Gastroesophageal sphincter (tissue), 4 donors: ENCODE measurements at regions not wholly inside any gene's neighbourhood (a gene's known extent, or its start where the extent isn't known, plus 50 kb on each side); places are given as distances from the start of the nearest gene placed in this dataset.

ENCODE experiments used
- ATAC-seq: fragments of 150-250 bp; one replicate; pipeline ENCODE4 v1.9.1; 2016; ENCODE audit warnings: mild to moderate bottlenecking, moderate library complexity
- H3K27ac ChIP-seq, 4 donors: fragments of 200-600 bp; sonication (generic) in 3 of 4; 1 replicate in 3 of 4; 2 replicates in 1 of 4; pipeline ENCODE4 v1.5.1; 2016 to 2019
- H3K27me3 ChIP-seq: fragments of 200-600 bp; sonication (generic); one replicate; pipeline ENCODE4 v1.5.1; 2019
- H3K36me3 ChIP-seq, 2 donors: fragments of 200-600 bp; sonication (generic); one replicate each; pipeline ENCODE4 v1.5.1; 2019; ENCODE audit warnings: control low read depth in 1 of 2
- H3K4me1 ChIP-seq, 3 donors: fragments of 200-600 bp; sonication (generic); 1 replicate in 2 of 3; 2 replicates in 1 of 3; pipeline ENCODE4 v1.5.1; 2016 to 2019; ENCODE audit warnings: control low read depth in 2 of 3
- H3K4me3 ChIP-seq, 2 donors: fragments of 200-600 bp; sonication (generic); one replicate each; pipeline ENCODE4 v1.5.1; 2019; ENCODE audit warnings: mild to moderate bottlenecking in 1 of 2, moderate library complexity in 1 of 2
- H3K9me3 ChIP-seq, 3 donors: fragments of 200-600 bp; sonication (generic); one replicate each; pipeline ENCODE4 v1.5.1; 2017 to 2019; ENCODE audit warnings: control low read depth in 2 of 3
- EP300 ChIP-seq: sonication (generic); formaldehyde crosslinking; IDR thresholded peaks from one replicate; pipeline ENCODE4 v1.6.1; 2017; ENCODE audit warnings: antibody characterized with exemption, mild to moderate bottlenecking
- POLR2A ChIP-seq, 2 donors: fragments of 450-650 bp; IDR thresholded peaks; one replicate each; pipeline ENCODE4 v1.6.1; 2017; ENCODE audit warnings: antibody characterized with exemption in 2 of 2, mild to moderate bottlenecking in 2 of 2, moderate library complexity in 1 of 2
- POLR2AphosphoS5 ChIP-seq: sonication (generic); formaldehyde crosslinking; IDR thresholded peaks from one replicate; pipeline ENCODE4 v1.6.1; 2017; ENCODE audit warnings: antibody characterized with exemption
- WGBS, 2 donors: methylation state at CpG; one replicate each; pipeline ENCODE4 v1.1.5; 2018; ENCODE audit warnings: low coverage in 1 of 2; 5-methylcytosine and 5-hydroxymethylcytosine counted together
- TF ChIP-seq, protein P1 (sequence below), 4 experiments: fragments of 200-600 bp in 2 of 4; fragments of 450-650 bp in 2 of 4; sonication (generic) in 1 of 4; IDR thresholded peaks; one replicate each; pipeline ENCODE4 v1.5.1; 2017 to 2019; ENCODE audit warnings: antibody characterized with exemption in 4 of 4, mild to moderate bottlenecking in 2 of 4, moderate library complexity in 2 of 4

DNA sequence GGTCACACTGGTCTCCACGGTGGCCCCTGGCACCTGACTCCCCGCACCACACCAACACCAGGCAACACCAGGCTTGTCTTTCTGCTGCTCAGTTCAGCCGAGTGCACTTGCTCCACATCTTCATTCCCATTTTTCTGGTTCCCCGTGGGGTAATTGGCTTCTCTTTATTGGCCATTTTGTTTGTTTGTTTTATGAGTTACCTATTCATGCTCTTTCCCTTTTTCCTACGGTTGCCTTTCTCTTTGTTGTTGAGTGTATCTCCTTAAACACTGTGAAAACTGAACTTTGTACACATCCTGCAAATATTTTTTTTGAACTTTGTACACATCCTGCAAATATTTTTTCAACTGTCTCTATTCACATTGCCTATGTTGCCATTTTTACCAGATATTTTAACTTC is 834.0 kb downstream of the BRD1 start:
- Histone ChIP-seq H3K27ac (no peak overlapping the region), H3K4me1 (no peaks in the 10 kb centered on the region), H3K27me3 (peaks cover 20% of the 10 kb centered on the region), H3K9me3 (peaks cover 0 to 7% (median 0%) of the 10 kb centered on the region in 3 donors), H3K4me3 (no peak overlapping the region), H3K36me3 (no peaks in the 10 kb centered on the region)
- WGBS, 2 donors: 58 to 74% methylated on average over 5 of the region's 5 CpGs
- ATAC-seq: no peak
- TF ChIP-seq EP300 (no peak), POLR2A (IDR thresholded peaks at IDR 0.05) (no peak), POLR2AphosphoS5 (no peak)
- TF ChIP-seq, protein P1, sequence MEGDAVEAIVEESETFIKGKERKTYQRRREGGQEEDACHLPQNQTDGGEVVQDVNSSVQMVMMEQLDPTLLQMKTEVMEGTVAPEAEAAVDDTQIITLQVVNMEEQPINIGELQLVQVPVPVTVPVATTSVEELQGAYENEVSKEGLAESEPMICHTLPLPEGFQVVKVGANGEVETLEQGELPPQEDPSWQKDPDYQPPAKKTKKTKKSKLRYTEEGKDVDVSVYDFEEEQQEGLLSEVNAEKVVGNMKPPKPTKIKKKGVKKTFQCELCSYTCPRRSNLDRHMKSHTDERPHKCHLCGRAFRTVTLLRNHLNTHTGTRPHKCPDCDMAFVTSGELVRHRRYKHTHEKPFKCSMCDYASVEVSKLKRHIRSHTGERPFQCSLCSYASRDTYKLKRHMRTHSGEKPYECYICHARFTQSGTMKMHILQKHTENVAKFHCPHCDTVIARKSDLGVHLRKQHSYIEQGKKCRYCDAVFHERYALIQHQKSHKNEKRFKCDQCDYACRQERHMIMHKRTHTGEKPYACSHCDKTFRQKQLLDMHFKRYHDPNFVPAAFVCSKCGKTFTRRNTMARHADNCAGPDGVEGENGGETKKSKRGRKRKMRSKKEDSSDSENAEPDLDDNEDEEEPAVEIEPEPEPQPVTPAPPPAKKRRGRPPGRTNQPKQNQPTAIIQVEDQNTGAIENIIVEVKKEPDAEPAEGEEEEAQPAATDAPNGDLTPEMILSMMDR (IDR thresholded peaks at IDR 0.05): no peak

DNA sequence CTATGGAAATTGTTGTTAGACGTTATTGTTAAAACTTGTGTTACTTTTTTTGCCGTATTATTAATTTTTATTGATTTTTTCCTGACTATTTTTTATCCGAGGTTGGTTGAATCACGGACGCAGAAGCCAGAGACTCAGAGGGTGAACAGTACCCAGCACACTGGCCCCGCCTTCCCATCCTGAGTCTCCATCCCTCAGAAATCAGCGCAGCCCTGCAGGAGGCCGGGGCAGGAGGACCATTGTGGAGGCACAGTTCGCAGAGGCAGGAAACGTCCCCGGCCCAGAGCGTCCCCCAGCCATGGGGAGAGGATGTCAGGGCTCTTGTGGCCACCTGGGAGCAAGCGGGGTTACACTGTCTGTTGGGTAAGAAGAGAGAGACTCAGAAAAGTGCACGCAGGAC is 843.0 kb downstream of the BRD1 start:
- 82 to 96% methylated on average over 4 to 6 of the region's 14 CpGs for WGBS, 2 donors

DNA sequence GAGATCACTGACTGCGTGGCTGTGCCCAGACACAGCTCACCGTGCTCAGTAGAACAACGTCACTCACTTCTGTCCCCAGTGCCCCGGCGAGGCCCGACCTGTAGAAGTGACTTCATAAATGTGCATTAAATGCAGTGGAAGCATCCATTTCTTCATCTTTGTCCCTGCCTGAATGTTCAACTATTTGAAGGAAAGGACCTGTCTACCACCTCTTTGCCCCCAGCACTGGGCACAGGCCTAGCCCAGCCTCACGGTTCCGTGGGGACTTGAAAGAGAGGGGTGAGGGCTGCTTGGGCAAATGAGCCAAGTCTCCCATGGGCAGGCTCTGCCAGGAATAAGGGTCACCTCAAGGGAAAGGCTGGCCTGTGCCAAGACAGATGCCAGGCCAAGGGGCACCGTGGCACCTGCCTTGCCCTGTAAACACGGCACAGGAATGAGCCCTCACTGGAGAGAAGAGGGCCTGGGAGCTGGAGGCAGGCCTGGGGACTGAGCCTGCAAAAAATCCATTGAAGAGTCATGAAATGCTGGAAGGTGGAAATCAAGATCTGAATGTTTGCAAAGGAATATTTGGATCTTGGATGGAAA is 845.3 kb downstream of the BRD1 start:
- Histone ChIP-seq H3K27ac (no peak overlapping the region), H3K4me1 (no peaks in the 10 kb centered on the region), H3K36me3 (no peaks in the 10 kb centered on the region), H3K4me3 (no peak overlapping the region), H3K9me3 (peaks cover 0 to 7% (median 0%) of the 10 kb centered on the region in 3 donors), H3K27me3 (peaks cover 68% of the 10 kb centered on the region)
- TF ChIP-seq POLR2A (IDR thresholded peaks at IDR 0.05) (no peak), EP300 (no peak), POLR2AphosphoS5 (no peak)
- TF ChIP-seq, protein P1 (IDR thresholded peaks at IDR 0.05): no peak
- no peak for ATAC-seq
- WGBS, 2 donors: 83 to 88% methylated on average over 4 to 8 of the region's 10 CpGs

More for the DNA sequence above, 843.0 kb downstream of the BRD1 start:
- Histone ChIP-seq H3K9me3 (no peaks in the 10 kb centered on the region), H3K36me3 (no peaks in the 10 kb centered on the region), H3K4me1 (no peaks in the 10 kb centered on the region), H3K4me3 (no peak overlapping the region), H3K27me3 (peaks cover 46% of the 10 kb centered on the region), H3K27ac (no peak overlapping the region)
- TF ChIP-seq POLR2A (IDR thresholded peaks at IDR 0.05) (no peak), POLR2AphosphoS5 (no peak), EP300 (no peak)
- TF ChIP-seq, protein P1 (IDR thresholded peaks at IDR 0.05): no peak
- no peak for ATAC-seq

DNA sequence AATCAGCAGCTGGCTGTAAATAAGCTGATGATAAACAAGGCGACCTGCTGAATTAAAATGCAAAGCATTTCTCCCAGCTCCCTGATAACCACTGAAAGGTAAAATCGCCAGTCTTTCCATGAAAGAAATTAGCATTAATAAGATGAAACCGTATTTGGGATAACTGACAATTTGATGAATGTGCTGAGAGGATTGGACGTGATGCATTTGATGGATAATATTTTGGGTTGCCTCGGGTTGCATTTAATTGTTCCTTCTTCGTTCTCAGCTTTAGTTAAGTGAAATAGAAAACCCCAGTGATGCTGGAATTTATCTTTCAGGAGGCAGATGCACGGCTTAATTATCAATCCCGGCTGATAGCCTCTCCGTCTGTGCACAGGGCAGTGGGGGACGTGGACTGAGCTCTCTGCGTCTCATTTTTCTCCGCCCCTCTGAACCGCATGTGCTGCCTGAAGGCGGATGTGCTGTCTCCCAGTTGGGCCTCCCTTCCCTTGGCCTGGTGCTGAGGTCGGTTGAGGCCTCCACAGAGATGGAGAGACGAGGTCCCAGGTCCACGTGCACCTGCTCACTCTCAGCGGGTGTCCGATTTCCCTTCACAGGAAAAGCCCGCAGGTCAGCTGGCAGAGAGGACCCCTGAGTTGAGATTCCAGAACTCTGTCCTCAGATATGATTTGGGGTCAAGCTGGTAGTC is 846.2 kb downstream of the BRD1 start:
- ATAC-seq: no peak
- Histone ChIP-seq H3K9me3 (peaks cover 0 to 7% (median 0%) of the 10 kb centered on the region in 3 donors), H3K4me1 (no peaks in the 10 kb centered on the region), H3K4me3 (no peak overlapping the region), H3K27ac (no peak overlapping the region), H3K27me3 (peaks cover 77% of the 10 kb centered on the region), H3K36me3 (no peaks in the 10 kb centered on the region)
- no peak for TF ChIP-seq EP300
- TF ChIP-seq POLR2A (IDR thresholded peaks at IDR 0.05): no peak
- no peak for TF ChIP-seq POLR2AphosphoS5
- TF ChIP-seq, protein P1 (IDR thresholded peaks at IDR 0.05): no peak
- 34 to 52% methylated on average over 10 to 11 of the region's 20 CpGs for WGBS, 2 donors

DNA sequence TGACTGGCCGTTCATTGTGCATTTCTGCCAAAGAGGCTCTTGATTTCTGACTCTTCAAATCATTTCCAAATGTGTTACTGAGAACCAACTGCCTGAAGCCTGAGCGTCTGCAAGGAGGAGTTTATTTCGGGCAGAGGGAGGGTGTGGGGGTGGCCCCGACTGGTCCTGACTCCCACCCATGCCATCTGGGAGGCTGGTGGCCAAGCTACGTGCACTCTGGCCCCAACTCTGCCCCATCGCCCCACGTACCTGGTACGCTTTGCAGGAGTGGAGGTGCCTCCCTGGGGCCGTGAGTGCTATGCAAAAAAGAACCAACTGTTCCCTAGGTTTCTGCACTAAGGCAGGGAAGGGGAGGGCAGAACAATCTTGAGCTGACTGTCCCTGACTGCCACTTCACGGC is 846.8 kb downstream of the BRD1 start:
- Histone ChIP-seq H3K4me3 (no peak overlapping the region), H3K36me3 (no peaks in the 10 kb centered on the region), H3K27ac (no peak overlapping the region), H3K4me1 (no peaks in the 10 kb centered on the region), H3K9me3 (peaks cover 0 to 7% (median 0%) of the 10 kb centered on the region in 3 donors), H3K27me3 (peaks cover 83% of the 10 kb centered on the region)
- no peak for ATAC-seq
- TF ChIP-seq EP300 (no peak), POLR2AphosphoS5 (no peak)
- TF ChIP-seq, protein P1 (IDR thresholded peaks at IDR 0.05): no peak
- WGBS, 2 donors: 18 to 57% methylated on average over 1 to 4 of the region's 10 CpGs
